ENCODE measurements at regions not wholly inside any gene's neighbourhood (a gene's known extent, or its start where the extent isn't known, plus 50 kb on each side); places are given as distances from the start of the nearest gene placed in this dataset.

- Histone ChIP-seq H3K27me3 (peaks cover 0 to 10% (median 0%) of the 10 kb centered on the region in 3 donors), H3K9me3 (peaks cover 0 to 20% (median 17%) of the 10 kb centered on the region in 4 donors), H3K27ac (no peak overlapping the region), H3K4me1 (no peaks in the 10 kb centered on the region), H3K4me3 (no peak overlapping the region), H3K36me3 (no peaks in the 10 kb centered on the region)
- intact Hi-C loops (cut with DNase I; ENCODE audit: low total_unique reads) = loop anchor here (10.0 kb wide), 1 partner anchor 59 kb away; no protein-coding TSS in a partner anchor
- WGBS, 5 donors = 80 to 86% (median 85%) methylated on average over 25 to 38 of the region's 38 CpGs
- DNase-seq = no peak
- TF ChIP-seq POLR2A (IDR thresholded peaks at IDR 0.05) = no peak
- no peak for TF ChIP-seq EP300 (IDR thresholded peaks at IDR 0.05)
- no peak for TF ChIP-seq CTCF (IDR thresholded peaks at IDR 0.05)
- TF ChIP-seq POLR2AphosphoS5 (IDR thresholded peaks at IDR 0.05) = no peak
Measured at GRCh38 chr22:48713272-48714205, 1114.1 kb downstream of the BRD1 start.

- WGBS, 5 donors = 74 to 81% (median 76%) methylated on average over 16 of the region's 16 CpGs
- intact Hi-C loops (cut with DNase I; ENCODE audit: low total_unique reads) = loop anchor here (10.0 kb wide), 1 partner anchor 58 kb away; no protein-coding TSS in a partner anchor
- H3K4me3 ChIP-seq = no peak overlapping the region
- TF ChIP-seq EP300 (IDR thresholded peaks at IDR 0.05) = no peak
- no peak for TF ChIP-seq POLR2A (IDR thresholded peaks at IDR 0.05)
- TF ChIP-seq CTCF (IDR thresholded peaks at IDR 0.05) = no peak
- no peak for TF ChIP-seq POLR2AphosphoS5 (IDR thresholded peaks at IDR 0.05)
- H3K4me1 ChIP-seq = no peaks in the 10 kb centered on the region
- no peak for DNase-seq
- peaks cover 0 to 1% (median 0%) of the 10 kb centered on the region in 3 donors for H3K27me3 ChIP-seq
- H3K9me3 ChIP-seq = peaks cover 0 to 20% (median 17%) of the 10 kb centered on the region in 4 donors
- no peaks in the 10 kb centered on the region for H3K36me3 ChIP-seq
- no peak overlapping the region for H3K27ac ChIP-seq
Measured at GRCh38 chr22:48712558-48713271, 1115.0 kb downstream of the BRD1 start.

- Histone ChIP-seq H3K4me1 (no peaks in the 10 kb centered on the region), H3K27me3 (no peaks in the 10 kb centered on the region), H3K27ac (no peak overlapping the region), H3K4me3 (no peak overlapping the region), H3K9me3 (peaks cover 0 to 20% (median 17%) of the 10 kb centered on the region in 4 donors), H3K36me3 (no peaks in the 10 kb centered on the region)
- intact Hi-C loops (cut with DNase I; ENCODE audit: low total_unique reads) = loop anchor here (10.0 kb wide), 1 partner anchor 57 kb away; no protein-coding TSS in a partner anchor
- TF ChIP-seq CTCF (IDR thresholded peaks at IDR 0.05) (no peak), POLR2AphosphoS5 (IDR thresholded peaks at IDR 0.05) (no peak), EP300 (IDR thresholded peaks at IDR 0.05) (no peak), POLR2A (IDR thresholded peaks at IDR 0.05) (no peak)
- WGBS, 5 donors = 87 to 93% (median 91%) methylated on average over 17 to 22 of the region's 22 CpGs
- no peak for DNase-seq
Measured at GRCh38 chr22:48711669-48712068, 1116.0 kb downstream of the BRD1 start.

GRCh38 chr22:48711031-48711431 is 1116.6 kb downstream of the BRD1 start:
- peaks cover 0 to 20% (median 13%) of the 10 kb centered on the region in 4 donors for H3K9me3 ChIP-seq
- intact Hi-C loops (cut with DNase I; ENCODE audit: low total_unique reads) = loop anchor here (10.0 kb wide), 1 partner anchor 56 kb away; no protein-coding TSS in a partner anchor
- no peak for DNase-seq

More at GRCh38 chr22:48711031-48711431, 1116.6 kb downstream of the BRD1 start:
- no peak for TF ChIP-seq EP300 (IDR thresholded peaks at IDR 0.05)
- no peak for TF ChIP-seq POLR2AphosphoS5 (IDR thresholded peaks at IDR 0.05)
- TF ChIP-seq CTCF (IDR thresholded peaks at IDR 0.05) = no peak
- TF ChIP-seq POLR2A (IDR thresholded peaks at IDR 0.05) = no peak
- H3K27ac ChIP-seq = no peak overlapping the region
- H3K4me1 ChIP-seq = no peaks in the 10 kb centered on the region
- no peaks in the 10 kb centered on the region for H3K27me3 ChIP-seq
- H3K36me3 ChIP-seq = no peaks in the 10 kb centered on the region
- 80 to 86% (median 82%) methylated on average over 11 of the region's 11 CpGs for WGBS, 5 donors
- H3K4me3 ChIP-seq = no peak overlapping the region
